ENCODE measurements at regions not wholly inside any gene's neighbourhood (a gene's known extent, or its start where the extent isn't known, plus 50 kb on each side); places are given as distances from the start of the nearest gene placed in this dataset.
A peak's percentile ranks its signal among the peaks of the same experiment; 100 is the strongest.
"Not testable (repeated sequence)": the region's sequence is repeated elsewhere in the genome, so short reads cannot be mapped to it uniquely, and the experiment has no call there.

GRCh38 chr12:59408431-59408830 is 187.4 kb upstream of the SLC16A7 start:
- no peak for DNase-seq (ENCODE audit: low spot score)
- in situ Hi-C loops (cut with HindIII; ENCODE audit: low sequenced_read_pairs), result no loop called here

- in situ Hi-C loops (cut with HindIII; ENCODE audit: low sequenced_read_pairs), result no loop called here
- DNase-seq (ENCODE audit: low spot score), result no peak
Measured at GRCh38 chr12:59407799-59408198, 188.0 kb upstream of the SLC16A7 start.

GRCh38 chr12:59405992-59406391 is 189.8 kb upstream of the SLC16A7 start:
- DNase-seq (ENCODE audit: low spot score), result no peak
- in situ Hi-C loops (cut with HindIII; ENCODE audit: low sequenced_read_pairs), result no loop called here

GRCh38 chr12:59404109-59404650 is 191.6 kb upstream of the SLC16A7 start:
- DNase-seq (ENCODE audit: low spot score), result no peak
- in situ Hi-C loops (cut with HindIII; ENCODE audit: low sequenced_read_pairs), result no loop called here

- peak; percentile 66 for DNase-seq (ENCODE audit: low spot score)
- in situ Hi-C loops (cut with HindIII; ENCODE audit: low sequenced_read_pairs), result no loop called here
Measured at GRCh38 chr12:59403259-59403932, 192.4 kb upstream of the SLC16A7 start.

GRCh38 chr12:59401862-59402261 is 194.0 kb upstream of the SLC16A7 start:
- in situ Hi-C loops (cut with HindIII; ENCODE audit: low sequenced_read_pairs), result no loop called here

GRCh38 chr12:59398164-59398563 is 197.7 kb upstream of the SLC16A7 start:
- in situ Hi-C loops (cut with HindIII; ENCODE audit: low sequenced_read_pairs), result no loop called here
- no peak for DNase-seq (ENCODE audit: low spot score)

More at GRCh38 chr12:59401862-59402261, 194.0 kb upstream of the SLC16A7 start:
- no peak for DNase-seq (ENCODE audit: low spot score)

- no peak for DNase-seq (ENCODE audit: low spot score)
- in situ Hi-C loops (cut with HindIII; ENCODE audit: low sequenced_read_pairs), result no loop called here
Measured at GRCh38 chr12:59396919-59397318, 198.9 kb upstream of the SLC16A7 start.

GRCh38 chr12:59396519-59396918 is 199.3 kb upstream of the SLC16A7 start:
- in situ Hi-C loops (cut with HindIII; ENCODE audit: low sequenced_read_pairs), result no loop called here
- DNase-seq (ENCODE audit: low spot score), result no peak

GRCh38 chr12:59395310-59395709 is 200.5 kb upstream of the SLC16A7 start:
- DNase-seq (ENCODE audit: low spot score); in situ Hi-C loops (cut with HindIII; ENCODE audit: low sequenced_read_pairs): not testable (repeated sequence)

GRCh38 chr12:59393506-59393905 is 202.3 kb upstream of the SLC16A7 start:
- in situ Hi-C loops (cut with HindIII; ENCODE audit: low sequenced_read_pairs), result no loop called here
- no peak for DNase-seq (ENCODE audit: low spot score)

GRCh38 chr12:59389968-59390576 is 205.8 kb upstream of the SLC16A7 start:
- in situ Hi-C loops (cut with HindIII; ENCODE audit: low sequenced_read_pairs), result no loop called here
- no peak for DNase-seq (ENCODE audit: low spot score)

GRCh38 chr12:59388694-59389093 is 207.1 kb upstream of the SLC16A7 start:
- no peak for DNase-seq (ENCODE audit: low spot score)
- in situ Hi-C loops (cut with HindIII; ENCODE audit: low sequenced_read_pairs), result no loop called here

- in situ Hi-C loops (cut with HindIII; ENCODE audit: low sequenced_read_pairs), result no loop called here
- DNase-seq (ENCODE audit: low spot score), result no peak
Measured at GRCh38 chr12:59388176-59388575, 207.7 kb upstream of the SLC16A7 start.

- in situ Hi-C loops (cut with HindIII; ENCODE audit: low sequenced_read_pairs), result no loop called here
- no peak for DNase-seq (ENCODE audit: low spot score)
Measured at GRCh38 chr12:59386236-59386635, 209.6 kb upstream of the SLC16A7 start.

GRCh38 chr12:59383079-59383822 is 212.6 kb upstream of the SLC16A7 start:
- in situ Hi-C loops (cut with HindIII; ENCODE audit: low sequenced_read_pairs), result no loop called here
- peak; percentile 38 for DNase-seq (ENCODE audit: low spot score)

- no peak for DNase-seq (ENCODE audit: low spot score)
- in situ Hi-C loops (cut with HindIII; ENCODE audit: low sequenced_read_pairs), result no loop called here
Measured at GRCh38 chr12:59382282-59383078, 213.3 kb upstream of the SLC16A7 start.

- DNase-seq (ENCODE audit: low spot score), result no peak
- in situ Hi-C loops (cut with HindIII; ENCODE audit: low sequenced_read_pairs), result no loop called here
Measured at GRCh38 chr12:59381106-59381505, 214.7 kb upstream of the SLC16A7 start.

GRCh38 chr12:59375633-59376032 is 220.2 kb upstream of the SLC16A7 start:
- in situ Hi-C loops (cut with HindIII; ENCODE audit: low sequenced_read_pairs), result no loop called here
- no peak for DNase-seq (ENCODE audit: low spot score)

Data from G401 (cell line).